GM20000 (cell line): ENCODE measurements at regions not wholly inside any gene's neighbourhood (a gene's known extent, or its start where the extent isn't known, plus 50 kb on each side); places are given as distances from the start of the nearest gene placed in this dataset.

ENCODE experiments used
- DNase-seq: peaks from one replicate; pipeline ENCODE4 v3.0.0; 2012; ENCODE audit warnings: low spot score
- CTCF ChIP-seq: IDR thresholded peaks from 2 replicates; pipeline ENCODE4 v1.5.1; 2012; ENCODE audit warnings: mild to moderate bottlenecking, control low read depth; ENCODE audit errors: extremely low read depth, missing control alignments

DNA sequence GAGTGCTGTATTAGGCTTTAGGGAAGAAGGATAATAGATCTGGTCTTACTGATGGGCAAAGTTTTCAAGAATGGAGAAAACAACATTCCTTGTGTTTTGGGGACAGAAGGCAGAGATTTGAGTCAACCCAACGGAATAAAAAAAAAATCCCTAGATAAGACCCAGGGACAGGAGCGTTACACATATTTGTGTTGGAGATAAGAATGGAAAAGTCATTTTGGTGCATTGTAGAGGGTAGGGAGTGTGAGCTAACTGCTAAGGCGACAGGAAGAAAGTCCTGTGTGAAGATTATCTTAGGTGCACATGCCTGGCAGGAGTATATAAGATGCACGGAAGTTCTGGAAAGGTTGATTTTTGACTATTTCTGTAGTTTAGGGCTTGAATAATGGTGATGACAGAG lies 450.3 kb upstream of the ARGLU1 start:
- TF ChIP-seq CTCF, result no peak
- no peak for DNase-seq

DNA sequence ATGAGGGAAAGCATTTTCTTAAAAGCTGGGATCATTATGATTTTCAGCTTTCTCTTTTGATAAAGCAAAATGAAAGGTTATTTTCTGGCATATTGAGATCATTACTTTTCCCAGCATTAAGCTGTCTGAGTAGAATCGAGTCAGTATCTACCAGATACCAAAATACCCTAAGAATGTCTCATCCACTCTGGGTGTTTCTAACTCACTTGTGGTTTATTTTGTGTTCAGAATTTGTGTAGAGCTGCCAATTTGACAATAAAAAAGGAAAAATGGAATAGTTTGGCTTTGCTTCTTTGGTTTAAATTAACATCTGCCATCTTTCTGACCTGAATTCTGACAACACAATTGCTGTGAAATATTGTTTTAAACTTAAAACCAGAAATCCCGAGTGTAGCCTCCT lies 438.7 kb upstream of the ARGLU1 start:
- no peak for DNase-seq
- no peak for TF ChIP-seq CTCF

DNA sequence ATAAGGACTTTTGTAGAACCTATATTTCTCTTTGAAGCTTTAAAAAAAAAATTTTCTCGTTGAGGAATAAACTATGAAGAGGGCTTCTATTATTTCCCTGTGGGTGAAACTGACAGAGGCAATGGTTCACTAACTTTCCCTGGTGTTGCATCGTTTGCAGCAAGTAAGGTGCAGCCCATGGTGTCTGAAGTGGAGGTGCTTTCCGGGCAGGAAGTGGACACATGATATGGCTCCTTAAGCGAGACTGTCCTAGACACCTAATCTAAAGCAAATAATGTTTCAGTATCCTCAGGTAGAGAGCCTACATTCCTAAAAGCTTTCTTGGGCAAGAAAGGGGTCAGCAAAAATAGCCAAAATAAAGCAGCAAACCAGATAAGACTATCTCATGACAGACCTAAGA lies 437.6 kb upstream of the ARGLU1 start:
- DNase-seq, result no peak
- no peak for TF ChIP-seq CTCF

DNA sequence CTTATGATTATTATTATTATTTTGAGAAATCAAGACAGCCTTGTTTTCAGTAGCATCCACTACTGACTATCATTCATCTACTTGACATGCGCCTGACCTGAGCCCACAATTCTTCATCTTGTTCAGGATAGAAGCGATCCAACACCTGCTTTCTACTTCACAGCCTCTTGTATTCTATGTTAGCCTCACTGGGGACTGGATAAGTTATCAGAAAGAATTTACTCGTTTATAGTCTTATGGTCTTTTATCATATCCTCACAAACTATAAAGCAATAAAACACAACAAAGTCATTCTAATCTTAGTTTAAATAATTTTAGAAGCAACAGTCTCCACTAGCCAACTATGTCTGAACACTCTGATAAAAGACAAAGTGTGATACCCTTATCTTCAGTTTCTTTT lies 436.0 kb upstream of the ARGLU1 start:
- no peak for DNase-seq
- TF ChIP-seq CTCF, result no peak

DNA sequence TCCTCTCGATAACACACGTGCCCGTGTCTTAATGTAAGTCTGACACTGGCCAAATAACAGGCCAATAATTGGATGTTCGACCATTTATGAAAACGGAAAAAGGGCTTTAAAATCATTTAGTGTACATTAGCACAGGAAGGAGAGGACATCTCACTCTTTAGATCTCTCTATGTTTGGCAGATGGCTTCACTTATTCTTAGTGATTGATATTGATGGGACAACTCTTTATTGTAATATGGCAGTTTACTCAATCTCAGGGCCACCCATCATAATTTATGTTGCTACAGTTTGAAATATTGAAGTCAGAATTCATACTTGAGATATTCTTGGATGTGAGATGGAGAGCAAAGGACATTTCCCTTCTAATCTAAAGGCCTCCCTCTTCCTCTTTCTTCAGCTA lies 430.7 kb upstream of the ARGLU1 start:
- TF ChIP-seq CTCF, result no peak
- no peak for DNase-seq

- TF ChIP-seq CTCF, result no peak
- DNase-seq, result no peak
Measured at GRCh38 chr13:106997696-106998095, 429.8 kb upstream of the ARGLU1 start.

DNA sequence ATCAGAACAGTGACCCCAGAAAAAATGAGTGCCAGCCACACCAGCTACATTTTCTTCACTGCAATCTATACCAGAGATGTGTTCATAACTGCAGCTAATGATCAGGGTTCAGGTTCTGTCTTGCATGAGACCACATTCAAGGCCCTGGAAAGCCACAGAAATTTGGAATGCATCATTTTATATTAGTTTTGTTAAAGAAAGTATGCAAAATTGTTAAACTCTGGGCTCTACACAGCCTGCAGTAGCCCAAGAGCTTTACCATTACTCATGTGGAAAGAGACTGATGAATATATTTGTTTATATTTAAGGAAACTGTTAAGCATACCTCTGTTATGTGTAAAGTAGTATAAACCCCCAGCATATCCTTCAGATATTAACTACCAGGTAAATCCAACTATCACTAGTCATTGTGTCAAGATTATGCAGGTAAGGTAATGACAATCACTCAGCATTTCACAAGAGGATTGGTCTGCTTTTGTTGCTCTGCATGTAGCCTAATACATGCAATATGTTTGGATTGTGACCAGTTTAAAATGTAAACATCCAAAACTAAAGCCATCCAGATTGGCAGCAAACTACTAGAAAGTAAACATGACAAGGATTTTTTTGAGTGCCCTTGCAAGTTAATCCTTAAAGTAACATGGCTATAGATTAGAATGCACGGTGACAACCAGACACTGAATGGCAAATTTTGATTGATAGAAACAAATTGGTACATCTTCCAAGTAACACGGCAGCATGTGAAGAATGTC lies 429.1 kb upstream of the ARGLU1 start:
- no peak for DNase-seq
- no peak for TF ChIP-seq CTCF
